Vagina (tissue), 2 donors: ENCODE measurements at regions not wholly inside any gene's neighbourhood (a gene's known extent, or its start where the extent isn't known, plus 50 kb on each side); places are given as distances from the start of the nearest gene placed in this dataset.

Experiments
- POLR2AphosphoS5 ChIP-seq, 2 donors: sonication (generic); formaldehyde crosslinking; IDR thresholded peaks; one replicate each; pipeline ENCODE4 v1.9.0; 2017; ENCODE audit warnings: antibody characterized with exemption in 2 of 2, mild to moderate bottlenecking in 2 of 2, low read depth in 1 of 2; ENCODE audit not compliant: insufficient read depth in 1 of 2
- TF ChIP-seq, protein P1 (sequence below), 3 experiments: fragments of 450-650 bp in 2 of 3; fragments of 200-600 bp in 1 of 3; sonication (generic) in 1 of 3; IDR thresholded peaks; one replicate each; pipeline ENCODE4 v1.5.1; 2017 to 2019; ENCODE audit warnings: antibody characterized with exemption in 3 of 3, mild to moderate bottlenecking in 2 of 3, moderate library complexity in 2 of 3

DNA sequence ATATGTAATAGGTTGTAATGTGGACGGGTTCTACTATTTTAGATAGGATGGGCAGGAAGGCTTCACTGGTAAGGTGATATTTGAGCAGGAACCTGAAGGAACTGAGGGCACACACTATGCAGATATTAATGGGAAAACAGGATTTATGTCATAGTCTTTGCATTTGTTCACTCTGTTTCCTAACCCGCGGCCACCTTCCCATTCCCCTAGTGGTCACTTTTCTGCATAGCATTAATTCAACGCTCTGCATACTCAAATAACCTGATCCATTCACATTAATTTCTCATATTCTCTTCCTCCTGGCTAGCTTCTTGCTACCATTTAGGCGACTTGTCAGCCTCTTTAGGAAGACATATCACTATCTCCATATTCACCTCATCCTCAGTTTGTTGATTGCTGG lies 61.5 kb downstream of the GSPT2 start:
- TF ChIP-seq, protein P1, sequence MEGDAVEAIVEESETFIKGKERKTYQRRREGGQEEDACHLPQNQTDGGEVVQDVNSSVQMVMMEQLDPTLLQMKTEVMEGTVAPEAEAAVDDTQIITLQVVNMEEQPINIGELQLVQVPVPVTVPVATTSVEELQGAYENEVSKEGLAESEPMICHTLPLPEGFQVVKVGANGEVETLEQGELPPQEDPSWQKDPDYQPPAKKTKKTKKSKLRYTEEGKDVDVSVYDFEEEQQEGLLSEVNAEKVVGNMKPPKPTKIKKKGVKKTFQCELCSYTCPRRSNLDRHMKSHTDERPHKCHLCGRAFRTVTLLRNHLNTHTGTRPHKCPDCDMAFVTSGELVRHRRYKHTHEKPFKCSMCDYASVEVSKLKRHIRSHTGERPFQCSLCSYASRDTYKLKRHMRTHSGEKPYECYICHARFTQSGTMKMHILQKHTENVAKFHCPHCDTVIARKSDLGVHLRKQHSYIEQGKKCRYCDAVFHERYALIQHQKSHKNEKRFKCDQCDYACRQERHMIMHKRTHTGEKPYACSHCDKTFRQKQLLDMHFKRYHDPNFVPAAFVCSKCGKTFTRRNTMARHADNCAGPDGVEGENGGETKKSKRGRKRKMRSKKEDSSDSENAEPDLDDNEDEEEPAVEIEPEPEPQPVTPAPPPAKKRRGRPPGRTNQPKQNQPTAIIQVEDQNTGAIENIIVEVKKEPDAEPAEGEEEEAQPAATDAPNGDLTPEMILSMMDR (IDR thresholded peaks at IDR 0.05) = no peak
- no peak for TF ChIP-seq POLR2AphosphoS5 (IDR thresholded peaks at IDR 0.05; ENCODE audit: insufficient read depth in 1 of 2, low read depth in 1 of 2)
